Activated T-cell treated with anti-CD3 and anti-CD28 coated beads, Interleukin-2, amount 50 U/mL, for 72 hours (primary cell): ENCODE measurements at regions not wholly inside any gene's neighbourhood (a gene's known extent, or its start where the extent isn't known, plus 50 kb on each side); places are given as distances from the start of the nearest gene placed in this dataset.
"Not testable (repeated sequence)": the region's sequence is repeated elsewhere in the genome, so short reads cannot be mapped to it uniquely, and the experiment has no call there.

Source experiments
- ATAC-seq, 2 donors: fragments of 150-1000 bp; cut with Tn5 transposase; replicated peaks in 1 of 2; 2 replicates each; pipeline ENCODE4 v1.10.0; 2021; ENCODE audit warnings: moderate library complexity in 2 of 2, mild to moderate bottlenecking in 1 of 2
- DNase-seq, 2 donors: peaks; one replicate each; pipeline ENCODE4 v3.0.0; 2021 to 2022; ENCODE audit warnings: mixed read lengths in 1 of 2
- H3K27ac Mint-ChIP-seq: one replicate; pipeline ENCODE4 v1.8.0; 2022; ENCODE audit warnings: mild to moderate bottlenecking, moderate library complexity, mixed read lengths
- H3K27me3 Mint-ChIP-seq: one replicate; pipeline ENCODE4 v1.8.0; 2022; ENCODE audit warnings: low read depth, mixed read lengths
- H3K36me3 Mint-ChIP-seq, 2 donors: one replicate each; pipeline ENCODE4 v1.8.0; 2022; ENCODE audit warnings: mixed read lengths in 2 of 2, mild to moderate bottlenecking in 1 of 2; ENCODE audit not compliant: insufficient read depth in 2 of 2
- H3K4me1 Mint-ChIP-seq: one replicate; pipeline ENCODE4 v1.8.0; 2022; ENCODE audit warnings: low read depth, mixed read lengths
- H3K4me3 Mint-ChIP-seq, 2 donors: one replicate each; pipeline ENCODE4 v1.8.0; 2022; ENCODE audit warnings: mild to moderate bottlenecking in 2 of 2, mixed read lengths in 2 of 2, moderate library complexity in 2 of 2
- H3K9me3 Mint-ChIP-seq, 2 donors: one replicate each; pipeline ENCODE4 v1.8.0; 2022; ENCODE audit warnings: mixed read lengths in 2 of 2

GRCh38 chr10:80829151-80829550 lies 291.4 kb downstream of the SH2D4B start:
- DNase-seq: no peak
- H3K27me3 Mint-ChIP-seq: no peaks in the 10 kb centered on the region

GRCh38 chr10:80829562-80829961 lies 291.9 kb downstream of the SH2D4B start:
- peaks cover 4 to 9% of the 10 kb centered on the region in 2 donors for H3K36me3 Mint-ChIP-seq
- no peak overlapping the region for H3K27ac Mint-ChIP-seq
- no peaks in the 10 kb centered on the region for H3K4me1 Mint-ChIP-seq
- no peaks in the 10 kb centered on the region for H3K27me3 Mint-ChIP-seq
- H3K9me3 Mint-ChIP-seq: peaks cover 8 to 17% of the 10 kb centered on the region in 2 donors
- H3K4me3 Mint-ChIP-seq: no peak overlapping the region
- no peak for DNase-seq
- ATAC-seq: no peak

More at GRCh38 chr10:80829151-80829550, 291.4 kb downstream of the SH2D4B start:
- H3K27ac Mint-ChIP-seq: no peak overlapping the region
- no peak overlapping the region for H3K4me3 Mint-ChIP-seq
- peaks cover 8 to 17% of the 10 kb centered on the region in 2 donors for H3K9me3 Mint-ChIP-seq
- no peak for ATAC-seq
- no peaks in the 10 kb centered on the region for H3K4me1 Mint-ChIP-seq
- H3K36me3 Mint-ChIP-seq: peaks cover 4 to 9% of the 10 kb centered on the region in 2 donors

DNA sequence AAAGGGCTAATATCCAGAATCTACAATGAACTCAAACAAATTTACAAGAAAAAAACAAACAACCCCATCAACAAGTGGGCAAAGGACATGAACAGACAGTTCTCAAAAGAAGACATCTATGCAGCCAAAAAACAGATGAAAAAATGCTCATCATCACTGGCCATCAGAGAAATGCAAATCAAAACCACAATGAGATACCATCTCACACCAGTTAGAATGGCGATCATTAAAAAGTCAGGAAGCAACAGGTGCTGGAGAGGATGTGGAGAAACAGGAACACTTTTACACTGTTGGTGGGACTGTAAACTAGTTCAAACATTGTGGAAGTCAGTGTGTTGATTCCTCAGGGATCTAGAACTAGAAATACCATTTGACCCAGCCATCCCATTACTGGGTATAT lies 295.0 kb downstream of the SH2D4B start:
- not testable (repeated sequence) for DNase-seq, H3K27me3 Mint-ChIP-seq, H3K4me3 Mint-ChIP-seq, H3K4me1 Mint-ChIP-seq, H3K27ac Mint-ChIP-seq, ATAC-seq, H3K36me3 Mint-ChIP-seq
- H3K9me3 Mint-ChIP-seq: peaks cover 10 to 22% of the 10 kb centered on the region in 2 donors

DNA sequence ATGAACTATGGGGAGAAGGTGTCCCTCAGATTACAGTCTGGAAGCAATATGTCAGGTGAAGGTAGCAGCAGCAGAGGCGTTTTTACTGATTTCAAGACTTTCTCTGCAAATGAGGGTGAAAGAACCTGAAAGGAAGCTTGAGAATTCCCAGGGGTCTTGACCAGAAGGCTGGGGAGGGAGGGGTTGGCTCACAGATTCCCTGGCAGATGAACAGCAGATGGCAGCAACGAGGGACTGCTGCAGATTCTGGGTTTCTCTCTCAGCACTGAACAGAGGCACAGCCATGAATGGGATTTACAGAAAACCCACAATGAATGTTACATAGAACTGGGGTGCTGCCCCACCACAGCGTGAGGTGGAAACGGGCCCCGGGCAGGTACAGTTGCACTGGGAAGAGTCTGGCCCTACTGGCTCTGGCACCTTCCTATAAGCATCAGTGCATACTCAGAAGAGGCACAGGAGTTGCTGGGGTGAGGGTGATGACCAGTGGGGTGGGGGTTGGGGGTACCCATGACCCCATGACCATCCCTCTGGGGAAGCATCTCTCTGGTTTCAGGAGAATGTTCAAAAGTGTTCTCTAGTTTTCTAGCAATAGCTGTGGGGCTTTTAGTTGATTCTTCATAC lies 317.8 kb downstream of the SH2D4B start:
- no peak overlapping the region for H3K27ac Mint-ChIP-seq
- no peaks in the 10 kb centered on the region for H3K27me3 Mint-ChIP-seq
- no peaks in the 10 kb centered on the region for H3K4me1 Mint-ChIP-seq
- H3K9me3 Mint-ChIP-seq: no peaks in the 10 kb centered on the region
- ATAC-seq (no peak), DNase-seq (no peak)
- no peak overlapping the region for H3K4me3 Mint-ChIP-seq
- no peaks in the 10 kb centered on the region for H3K36me3 Mint-ChIP-seq

GRCh38 chr10:80856186-80856585 lies 318.5 kb downstream of the SH2D4B start:
- ATAC-seq (no peak), DNase-seq (no peak)
- H3K27ac Mint-ChIP-seq: no peak overlapping the region
- no peak overlapping the region for H3K4me3 Mint-ChIP-seq
- H3K36me3 Mint-ChIP-seq: no peaks in the 10 kb centered on the region
- no peaks in the 10 kb centered on the region for H3K9me3 Mint-ChIP-seq
- H3K27me3 Mint-ChIP-seq: no peaks in the 10 kb centered on the region
- H3K4me1 Mint-ChIP-seq: no peaks in the 10 kb centered on the region

- H3K27ac Mint-ChIP-seq, H3K36me3 Mint-ChIP-seq, H3K4me1 Mint-ChIP-seq, H3K9me3 Mint-ChIP-seq, DNase-seq, H3K27me3 Mint-ChIP-seq, ATAC-seq, H3K4me3 Mint-ChIP-seq: not testable (repeated sequence)
These were observed 321.6 kb downstream of the SH2D4B start for GRCh38 chr10:80859279-80859678.

DNA sequence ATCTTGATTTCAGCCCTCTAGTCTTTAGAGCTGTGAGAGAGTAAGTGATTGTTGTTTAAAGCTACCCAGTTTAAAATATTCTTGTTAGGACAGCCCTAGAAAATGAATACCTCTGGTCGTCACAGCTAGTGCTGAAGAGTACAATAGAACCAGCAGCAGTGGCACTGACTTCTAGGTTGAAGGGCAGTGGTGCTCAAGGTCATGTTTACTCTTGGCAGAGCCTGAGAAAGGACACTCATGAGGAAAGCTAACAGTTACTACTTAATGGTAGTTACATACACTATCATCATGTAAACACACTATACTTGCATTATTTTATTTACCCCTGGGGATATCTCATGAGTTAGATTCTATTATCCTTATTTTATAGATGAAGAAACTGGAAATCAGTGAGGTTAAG lies 323.0 kb downstream of the SH2D4B start:
- peaks cover 0 to 2% of the 10 kb centered on the region in 2 donors for H3K9me3 Mint-ChIP-seq
- DNase-seq (no peak), ATAC-seq (no peak)
- H3K4me3 Mint-ChIP-seq: no peak overlapping the region
- no peaks in the 10 kb centered on the region for H3K27me3 Mint-ChIP-seq
- no peak overlapping the region for H3K27ac Mint-ChIP-seq
- no peaks in the 10 kb centered on the region for H3K36me3 Mint-ChIP-seq
- no peaks in the 10 kb centered on the region for H3K4me1 Mint-ChIP-seq

DNA sequence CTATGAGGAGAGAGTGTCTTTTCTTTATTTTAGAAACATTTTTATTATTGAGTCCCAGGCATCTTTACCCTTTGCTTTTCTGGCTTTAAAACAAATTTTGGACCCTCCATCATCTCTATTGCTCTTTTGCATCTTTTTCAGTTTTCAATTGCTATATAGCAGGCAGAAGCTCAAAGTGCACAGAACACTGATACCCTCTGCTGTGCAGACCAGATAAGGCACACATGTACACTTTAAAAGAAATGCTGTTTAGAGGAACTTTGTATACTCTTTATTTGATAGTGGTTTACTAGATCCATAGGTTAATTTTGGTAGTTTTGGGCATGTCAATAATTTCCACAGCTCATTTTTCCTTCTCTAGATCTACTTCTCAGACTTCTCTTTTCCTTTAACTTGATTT lies 324.2 kb downstream of the SH2D4B start:
- H3K36me3 Mint-ChIP-seq: peaks cover 0 to 1% of the 10 kb centered on the region in 2 donors
- H3K4me1 Mint-ChIP-seq: no peaks in the 10 kb centered on the region
- no peak overlapping the region for H3K27ac Mint-ChIP-seq
- DNase-seq (no peak), ATAC-seq (no peak)
- H3K4me3 Mint-ChIP-seq: no peak overlapping the region
- H3K9me3 Mint-ChIP-seq: peaks cover 0 to 2% of the 10 kb centered on the region in 2 donors
- no peaks in the 10 kb centered on the region for H3K27me3 Mint-ChIP-seq

GRCh38 chr10:80870282-80870681 lies 332.6 kb downstream of the SH2D4B start:
- no peaks in the 10 kb centered on the region for H3K27me3 Mint-ChIP-seq
- peaks cover 0 to 4% of the 10 kb centered on the region in 2 donors for H3K9me3 Mint-ChIP-seq
- ATAC-seq (no peak), DNase-seq (no peak)
- H3K4me3 Mint-ChIP-seq: no peak overlapping the region
- H3K4me1 Mint-ChIP-seq: no peaks in the 10 kb centered on the region
- H3K27ac Mint-ChIP-seq: no peak overlapping the region
- peaks cover 0 to 1% of the 10 kb centered on the region in 2 donors for H3K36me3 Mint-ChIP-seq

DNA sequence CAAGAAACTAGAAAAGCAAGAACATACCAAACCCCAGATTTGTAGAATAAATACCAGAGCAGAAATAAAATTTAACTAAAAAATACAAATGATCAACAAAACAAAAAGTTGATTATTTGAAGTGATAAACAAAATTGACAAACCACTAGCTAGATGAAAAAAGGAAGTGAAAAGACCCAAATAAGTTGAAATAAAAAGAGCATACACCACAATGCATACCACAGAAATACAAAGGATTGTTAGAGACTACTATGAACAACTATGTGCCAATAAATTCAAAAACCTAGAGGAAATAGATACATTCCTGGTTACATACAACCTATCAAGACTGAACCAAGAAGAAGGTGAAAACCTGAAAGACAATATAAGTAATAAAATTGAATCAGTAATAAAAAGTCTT lies 333.4 kb downstream of the SH2D4B start:
- peaks cover 0 to 1% of the 10 kb centered on the region in 2 donors for H3K36me3 Mint-ChIP-seq
- no peak overlapping the region for H3K27ac Mint-ChIP-seq
- H3K4me3 Mint-ChIP-seq: no peak overlapping the region
- DNase-seq (no peak), ATAC-seq (no peak)
- H3K9me3 Mint-ChIP-seq: peaks cover 0 to 3% of the 10 kb centered on the region in 2 donors
- H3K4me1 Mint-ChIP-seq: no peaks in the 10 kb centered on the region
- H3K27me3 Mint-ChIP-seq: no peaks in the 10 kb centered on the region

- no peak overlapping the region for H3K4me3 Mint-ChIP-seq
- no peak for ATAC-seq
- no peak overlapping the region for H3K27ac Mint-ChIP-seq
- no peaks in the 10 kb centered on the region for H3K4me1 Mint-ChIP-seq
- no peaks in the 10 kb centered on the region for H3K27me3 Mint-ChIP-seq
- peaks cover 0 to 4% of the 10 kb centered on the region in 2 donors for H3K9me3 Mint-ChIP-seq
- H3K36me3 Mint-ChIP-seq: no peaks in the 10 kb centered on the region
- DNase-seq: no peak
These were observed 340.6 kb downstream of the SH2D4B start for GRCh38 chr10:80878330-80878729.

DNA sequence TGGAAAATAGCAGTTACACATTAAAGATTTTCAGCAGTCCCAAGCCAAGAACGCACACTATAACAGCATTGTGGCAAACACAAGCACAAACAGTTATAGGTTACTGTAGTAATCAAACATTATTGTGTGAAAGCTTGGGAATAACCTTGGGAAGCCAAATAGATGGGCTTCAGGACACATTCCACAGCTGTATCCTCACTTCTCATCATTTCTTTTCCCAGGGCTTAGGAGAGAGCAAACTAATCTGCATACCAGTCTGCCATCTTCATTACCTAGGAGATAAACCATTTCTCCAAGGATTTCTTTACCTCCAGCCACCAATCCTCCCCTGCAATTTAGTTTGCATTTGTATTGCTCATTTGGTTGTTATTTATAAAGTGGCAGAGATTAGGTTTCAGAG lies 352.4 kb downstream of the SH2D4B start:
- ATAC-seq (no peak), DNase-seq (no peak)
- H3K4me3 Mint-ChIP-seq: no peak overlapping the region
- H3K27ac Mint-ChIP-seq: no peak overlapping the region
- no peaks in the 10 kb centered on the region for H3K4me1 Mint-ChIP-seq
- peaks cover 0 to 1% of the 10 kb centered on the region in 2 donors for H3K9me3 Mint-ChIP-seq
- no peaks in the 10 kb centered on the region for H3K36me3 Mint-ChIP-seq
- H3K27me3 Mint-ChIP-seq: no peaks in the 10 kb centered on the region

DNA sequence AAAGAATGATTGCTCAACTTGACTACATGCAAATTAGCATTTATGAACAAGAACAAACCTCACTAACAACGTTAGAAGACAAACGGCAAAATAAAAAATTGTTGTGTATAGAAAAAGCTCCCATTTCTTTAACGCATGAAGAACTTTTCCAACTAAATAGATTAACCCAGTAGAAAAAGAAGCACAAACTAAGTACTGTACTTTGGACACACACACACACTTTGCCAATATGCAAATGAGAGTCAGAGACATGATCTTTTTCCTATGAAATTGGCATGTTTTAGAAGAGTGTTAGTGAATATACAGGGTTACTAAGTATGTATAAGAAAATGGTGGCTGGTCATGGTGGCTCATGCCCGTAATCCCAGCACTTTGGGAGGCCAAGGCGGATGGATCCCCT lies 355.6 kb downstream of the SH2D4B start:
- Mint-ChIP-seq H3K27me3 (no peaks in the 10 kb centered on the region), H3K4me3 (no peak overlapping the region), H3K9me3 (no peaks in the 10 kb centered on the region), H3K36me3 (no peaks in the 10 kb centered on the region), H3K27ac (no peak overlapping the region), H3K4me1 (no peaks in the 10 kb centered on the region)
- DNase-seq: no peak
- no peak for ATAC-seq

DNA sequence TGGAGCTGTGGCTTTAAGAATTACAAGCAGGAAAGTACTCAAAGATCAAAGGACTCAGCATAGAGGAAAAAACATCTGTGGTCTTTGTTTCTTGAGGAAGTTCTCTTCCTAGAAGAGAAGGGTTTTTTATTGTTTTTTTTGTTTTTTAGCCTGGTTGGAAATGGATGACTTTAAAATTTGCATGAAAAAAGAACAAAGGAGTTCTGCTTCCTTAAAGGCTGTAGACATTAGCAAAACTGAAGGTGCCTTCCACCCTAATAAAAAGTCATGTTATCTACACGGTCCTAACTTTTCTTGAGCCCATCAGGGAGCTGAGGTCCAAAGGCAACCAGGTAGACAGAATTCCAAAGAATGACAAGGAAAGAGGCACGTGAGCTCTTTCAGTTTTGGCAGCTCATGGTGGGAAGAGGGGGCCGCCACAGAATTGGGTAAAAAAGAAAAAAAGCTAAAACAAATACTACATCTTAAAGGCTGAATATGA lies 356.6 kb downstream of the SH2D4B start:
- Mint-ChIP-seq H3K36me3 (no peaks in the 10 kb centered on the region), H3K9me3 (no peaks in the 10 kb centered on the region), H3K27ac (no peak overlapping the region)

More for the DNA sequence above, 356.6 kb downstream of the SH2D4B start:
- no peaks in the 10 kb centered on the region for H3K27me3 Mint-ChIP-seq
- no peak for DNase-seq
- H3K4me1 Mint-ChIP-seq: no peaks in the 10 kb centered on the region
- no peak overlapping the region for H3K4me3 Mint-ChIP-seq
- no peak for ATAC-seq
